Left ventricle myocardium inferior (tissue), 1 donor: ENCODE measurements at regions not wholly inside any gene's neighbourhood (a gene's known extent, or its start where the extent isn't known, plus 50 kb on each side); places are given as distances from the start of the nearest gene placed in this dataset.

Source experiments
- DNase-seq: peaks from one replicate; pipeline ENCODE4 v3.0.0-alpha.2; 2020
- H3K27ac ChIP-seq: fragments of 200-600 bp; replicated peaks from 2 replicates; pipeline ENCODE4 v1.8.0; 2021
- H3K27me3 ChIP-seq: fragments of 200-600 bp; 2 replicates; pipeline ENCODE4 v1.8.0; 2021; ENCODE audit warnings: low read depth
- H3K36me3 ChIP-seq: fragments of 200-600 bp; 2 replicates; pipeline ENCODE4 v1.8.0; 2021
- H3K4me1 ChIP-seq: fragments of 200-600 bp; 2 replicates; pipeline ENCODE4 v1.8.0; 2021
- H3K4me3 ChIP-seq: fragments of 200-600 bp; 2 replicates; pipeline ENCODE4 v1.8.0; 2021; ENCODE audit warnings: mild to moderate bottlenecking, moderate library complexity
- H3K9me3 ChIP-seq: fragments of 200-600 bp; replicated peaks from 2 replicates; pipeline ENCODE4 v1.8.0; 2021
- intact Hi-C: fragments of 100-400 bp; cut with micrococcal nuclease; formaldehyde crosslinking; loops from one replicate; pipeline ENCODE4 v1.11.0; 2022
- TF ChIP-seq, protein P1 (sequence below): fragments of 200-600 bp; IDR thresholded peaks from 2 replicates; pipeline ENCODE4 v1.8.0; 2021; ENCODE audit warnings: antibody characterized with exemption, mild to moderate bottlenecking, borderline replicate concordance
- donor health status: DM: no; HTN: yes; CAD: no; lungs with severe emphysema.

DNA sequence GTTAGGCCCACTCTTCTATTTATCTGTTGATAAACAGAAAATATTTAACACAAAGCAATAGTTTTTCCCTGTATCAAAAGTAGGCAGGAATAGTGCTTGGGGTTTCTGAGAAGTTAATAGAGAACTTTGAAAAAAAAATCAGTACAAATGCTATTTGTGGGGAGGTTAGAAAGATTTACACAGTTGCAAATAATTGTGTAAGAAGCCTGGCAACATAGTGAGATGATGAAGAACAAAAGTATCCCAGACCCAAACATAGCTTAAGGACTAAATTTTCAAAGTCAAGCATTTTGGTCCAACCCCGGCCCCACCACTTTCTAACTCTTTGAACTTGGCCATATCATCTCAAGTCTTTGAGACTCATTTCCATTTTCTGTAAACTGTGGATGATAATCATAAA, 687.5 kb upstream of the TMEM132C start:
- Histone ChIP-seq H3K27ac (no peak overlapping the region), H3K27me3 (peaks cover 23% of the 10 kb centered on the region), H3K4me3 (no peak overlapping the region), H3K9me3 (no peaks in the 10 kb centered on the region), H3K36me3 (no peaks in the 10 kb centered on the region), H3K4me1 (no peaks in the 10 kb centered on the region)
- DNase-seq, result no peak
- intact Hi-C loops, result no loop called here
- TF ChIP-seq, protein P1, sequence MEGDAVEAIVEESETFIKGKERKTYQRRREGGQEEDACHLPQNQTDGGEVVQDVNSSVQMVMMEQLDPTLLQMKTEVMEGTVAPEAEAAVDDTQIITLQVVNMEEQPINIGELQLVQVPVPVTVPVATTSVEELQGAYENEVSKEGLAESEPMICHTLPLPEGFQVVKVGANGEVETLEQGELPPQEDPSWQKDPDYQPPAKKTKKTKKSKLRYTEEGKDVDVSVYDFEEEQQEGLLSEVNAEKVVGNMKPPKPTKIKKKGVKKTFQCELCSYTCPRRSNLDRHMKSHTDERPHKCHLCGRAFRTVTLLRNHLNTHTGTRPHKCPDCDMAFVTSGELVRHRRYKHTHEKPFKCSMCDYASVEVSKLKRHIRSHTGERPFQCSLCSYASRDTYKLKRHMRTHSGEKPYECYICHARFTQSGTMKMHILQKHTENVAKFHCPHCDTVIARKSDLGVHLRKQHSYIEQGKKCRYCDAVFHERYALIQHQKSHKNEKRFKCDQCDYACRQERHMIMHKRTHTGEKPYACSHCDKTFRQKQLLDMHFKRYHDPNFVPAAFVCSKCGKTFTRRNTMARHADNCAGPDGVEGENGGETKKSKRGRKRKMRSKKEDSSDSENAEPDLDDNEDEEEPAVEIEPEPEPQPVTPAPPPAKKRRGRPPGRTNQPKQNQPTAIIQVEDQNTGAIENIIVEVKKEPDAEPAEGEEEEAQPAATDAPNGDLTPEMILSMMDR, result no peak

DNA sequence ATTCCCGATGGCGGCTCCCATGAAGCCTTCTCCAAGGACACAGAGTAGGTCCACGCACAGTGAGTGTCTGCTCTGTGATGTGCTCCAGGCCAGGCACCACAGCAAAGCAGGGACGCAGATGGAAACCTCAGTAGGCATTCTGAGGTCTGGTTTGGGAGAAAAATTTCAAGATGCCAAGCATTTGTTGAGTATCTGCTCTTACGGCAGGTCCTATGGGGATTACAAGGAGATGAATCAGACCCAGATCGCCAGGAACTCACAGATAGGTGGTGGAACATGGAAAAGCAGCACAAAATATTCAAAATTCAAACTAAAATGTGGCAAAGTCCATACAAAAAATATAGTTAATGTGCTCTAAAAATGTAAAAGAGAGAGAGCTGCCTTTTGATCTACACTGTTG, 684.9 kb upstream of the TMEM132C start:
- Histone ChIP-seq H3K4me3 (no peak overlapping the region), H3K36me3 (no peaks in the 10 kb centered on the region), H3K9me3 (peaks cover 8% of the 10 kb centered on the region), H3K4me1 (no peaks in the 10 kb centered on the region), H3K27ac (no peak overlapping the region), H3K27me3 (peaks cover 18% of the 10 kb centered on the region)
- intact Hi-C loops, result no loop called here
- TF ChIP-seq, protein P1, result no peak
- no peak for DNase-seq

DNA sequence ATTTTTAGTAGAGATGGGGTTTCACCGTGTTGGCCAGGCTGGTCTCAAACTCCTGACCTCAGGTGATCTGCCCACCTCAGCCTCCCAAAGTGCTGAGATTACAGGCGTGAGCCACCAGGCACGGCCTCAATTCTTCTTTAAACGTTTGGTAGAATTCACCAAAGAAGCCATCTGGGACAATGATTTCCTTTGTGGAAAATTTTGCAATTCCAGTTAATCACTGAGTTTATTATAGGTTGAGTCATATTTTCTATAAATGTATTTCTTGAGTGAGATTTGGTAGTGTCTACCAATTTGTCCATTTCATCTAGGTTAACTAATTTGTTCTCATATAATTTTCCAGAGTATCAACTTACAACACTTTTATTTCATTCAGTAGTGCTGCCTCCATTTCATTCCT, 683.9 kb upstream of the TMEM132C start:
- H3K4me3 ChIP-seq, result no peak overlapping the region
- peaks cover 8% of the 10 kb centered on the region for H3K9me3 ChIP-seq
- no peak for DNase-seq
- H3K27ac ChIP-seq, result no peak overlapping the region
- H3K36me3 ChIP-seq, result no peaks in the 10 kb centered on the region
- H3K4me1 ChIP-seq, result no peaks in the 10 kb centered on the region
- peaks cover 26% of the 10 kb centered on the region for H3K27me3 ChIP-seq
- TF ChIP-seq, protein P1, result no peak
- intact Hi-C loops, result no loop called here

DNA sequence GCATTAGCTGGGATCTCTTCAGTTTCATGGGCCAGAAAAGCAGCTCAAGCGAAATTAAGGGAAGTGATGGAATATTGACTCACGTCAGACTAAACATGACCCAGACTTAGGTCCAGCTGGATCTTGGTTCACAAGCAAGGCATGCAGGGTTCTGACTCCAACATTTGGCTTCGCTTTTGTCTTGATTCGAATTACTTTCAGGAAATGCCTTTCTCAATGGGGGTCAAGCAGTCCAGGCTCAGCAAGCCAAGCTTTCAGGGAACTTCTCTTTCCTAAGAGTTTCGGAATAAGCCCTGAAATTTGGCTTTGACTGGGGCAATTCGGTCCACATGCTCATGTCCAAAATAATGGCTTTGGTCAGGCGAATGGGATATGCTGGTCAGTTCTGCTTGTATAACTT, 678.7 kb upstream of the TMEM132C start:
- TF ChIP-seq, protein P1, result no peak
- DNase-seq, result no peak
- intact Hi-C loops, result no loop called here
- Histone ChIP-seq H3K4me1 (no peaks in the 10 kb centered on the region), H3K9me3 (peaks cover 8% of the 10 kb centered on the region), H3K36me3 (no peaks in the 10 kb centered on the region), H3K27me3 (peaks cover 64% of the 10 kb centered on the region), H3K4me3 (no peak overlapping the region), H3K27ac (no peak overlapping the region)

- Histone ChIP-seq H3K27me3 (peaks cover 60% of the 10 kb centered on the region), H3K36me3 (no peaks in the 10 kb centered on the region), H3K4me3 (no peak overlapping the region), H3K4me1 (no peaks in the 10 kb centered on the region), H3K9me3 (peaks cover 8% of the 10 kb centered on the region), H3K27ac (no peak overlapping the region)
- no peak for DNase-seq
- intact Hi-C loops, result no loop called here
- TF ChIP-seq, protein P1, result no peak
Observed at GRCh38 chr12:127589541-127589940, 677.4 kb upstream of the TMEM132C start.

DNA sequence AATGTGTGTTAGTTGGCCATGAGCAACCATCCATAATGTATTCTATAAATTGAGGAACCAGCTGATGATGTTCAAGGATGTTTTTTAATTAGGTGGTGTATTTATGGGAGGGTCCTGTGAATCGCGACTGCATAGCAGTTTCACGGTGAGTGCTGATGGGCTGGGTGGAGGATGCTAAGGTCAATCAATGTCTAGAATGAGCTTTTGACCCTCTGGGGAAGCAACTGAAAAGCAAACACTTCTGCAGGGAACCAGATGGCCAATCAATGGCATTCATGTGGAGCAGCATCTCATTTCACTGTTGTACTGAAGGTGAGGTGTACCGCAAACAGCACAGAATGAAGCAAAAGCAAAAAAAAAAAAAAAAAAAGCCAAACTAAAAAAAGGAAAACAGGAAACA, 676.1 kb upstream of the TMEM132C start:
- no peak overlapping the region for H3K4me3 ChIP-seq
- TF ChIP-seq, protein P1, result no peak
- no peaks in the 10 kb centered on the region for H3K4me1 ChIP-seq
- H3K9me3 ChIP-seq, result peaks cover 8% of the 10 kb centered on the region
- no peaks in the 10 kb centered on the region for H3K36me3 ChIP-seq
- H3K27me3 ChIP-seq, result peaks cover 60% of the 10 kb centered on the region
- intact Hi-C loops, result no loop called here
- no peak for DNase-seq
- no peak overlapping the region for H3K27ac ChIP-seq
